GM23338 (cell line): ENCODE measurements at regions not wholly inside any gene's neighbourhood (a gene's known extent, or its start where the extent isn't known, plus 50 kb on each side); places are given as distances from the start of the nearest gene placed in this dataset.

ENCODE experiments used
- ATAC-seq: fragments of 200-7000 bp; cut with Tn5 transposase; 3 replicates; pipeline ENCODE4 v1.9.1; 2020
- DNase-seq: peaks from one replicate; pipeline ENCODE4 v3.0.0-alpha.2; 2015; ENCODE audit warnings: low spot score
- H2AFZ ChIP-seq: fragments of 200-600 bp; sonication (generic); 2 replicates; pipeline ENCODE4 v1.8.0; 2016; ENCODE audit warnings: antibody characterized with exemption, mild to moderate bottlenecking, moderate library complexity
- H3F3A ChIP-seq: fragments of 200-600 bp; sonication (generic); replicated peaks from 2 replicates; pipeline ENCODE4 v1.8.0; 2017; ENCODE audit warnings: antibody characterized with exemption, mixed run types, low read depth
- H3K27ac ChIP-seq: fragments of 200-600 bp; sonication (generic); 2 replicates; pipeline ENCODE4 v1.6.1; 2016; ENCODE audit warnings: low read depth
- H3K27me3 ChIP-seq: fragments of 200-600 bp; sonication (generic); 2 replicates; pipeline ENCODE4 v1.8.0; 2016; ENCODE audit warnings: mild to moderate bottlenecking, mixed run types, moderate library complexity; ENCODE audit not compliant: insufficient read depth
- H3K36me3 ChIP-seq: fragments of 200-600 bp; sonication (generic); 2 replicates; pipeline ENCODE4 v1.8.0; 2016; ENCODE audit warnings: mild to moderate bottlenecking; ENCODE audit not compliant: insufficient read depth
- H3K4me1 ChIP-seq: fragments of 200-600 bp; sonication (generic); 2 replicates; pipeline ENCODE4 v1.8.0; 2016; ENCODE audit warnings: mild to moderate bottlenecking, moderate library complexity; ENCODE audit not compliant: insufficient read depth
- H3K4me2 ChIP-seq: fragments of 200-600 bp; sonication (generic); 2 replicates; pipeline ENCODE4 v1.7.1; 2017; ENCODE audit warnings: mixed run types
- H3K4me3 ChIP-seq: fragments of 200-600 bp; sonication (generic); 2 replicates; pipeline ENCODE4 v1.6.1; 2016; ENCODE audit warnings: mixed run types
- H3K79me2 ChIP-seq: fragments of 200-600 bp; sonication (generic); replicated peaks from 2 replicates; pipeline ENCODE4 v1.8.0; 2017; ENCODE audit warnings: mild to moderate bottlenecking; ENCODE audit not compliant: insufficient read depth
- H3K9me2 ChIP-seq: fragments of 200-600 bp; sonication (generic); 2 replicates; pipeline ENCODE4 v1.8.0; 2017; ENCODE audit not compliant: insufficient read depth
- H4K20me1 ChIP-seq: fragments of 200-600 bp; sonication (generic); replicated peaks from 2 replicates; pipeline ENCODE4 v1.8.0; 2017; ENCODE audit warnings: mild to moderate bottlenecking; ENCODE audit not compliant: insufficient read depth
- H3K27ac Mint-ChIP-seq: 2 replicates; pipeline ENCODE4 v1.8.0; 2020; ENCODE audit warnings: inconsistent platforms, mild to moderate bottlenecking, moderate library complexity, mixed read lengths
- H3K27me3 Mint-ChIP-seq: 3 replicates; pipeline ENCODE4 v1.8.0; 2022; ENCODE audit warnings: low read depth, mild to moderate bottlenecking, moderate library complexity, mixed read lengths, inconsistent platforms; ENCODE audit not compliant: insufficient read depth, poor library complexity
- H3K36me3 Mint-ChIP-seq: 3 replicates; pipeline ENCODE4 v1.8.0; 2021; ENCODE audit warnings: low read depth, mild to moderate bottlenecking, inconsistent platforms, moderate library complexity, mixed read lengths
- H3K4me1 Mint-ChIP-seq: 3 replicates; pipeline ENCODE4 v1.8.0; 2020; ENCODE audit warnings: mild to moderate bottlenecking, inconsistent platforms, mixed read lengths
- H3K4me3 Mint-ChIP-seq: 3 replicates; pipeline ENCODE4 v1.8.0; 2021; ENCODE audit warnings: moderate library complexity, mild to moderate bottlenecking, inconsistent platforms, mixed read lengths
- H3K9me3 Mint-ChIP-seq: 3 replicates; pipeline ENCODE4 v1.8.0; 2020; ENCODE audit warnings: moderate library complexity, mild to moderate bottlenecking, inconsistent platforms, mixed read lengths
- CREB1 ChIP-seq: fragments of 250-450 bp; sonication (Bioruptor Pico); IDR thresholded peaks from 2 replicates; pipeline ENCODE4 v1.5.0; 2020; ENCODE audit warnings: low read depth, mild to moderate bottlenecking, moderate library complexity
- ETS1 ChIP-seq: IDR thresholded peaks from 2 replicates; pipeline ENCODE4 v1.6.1; 2016; ENCODE audit warnings: antibody characterized with exemption
- EZH2 ChIP-seq: fragments of 200-600 bp; sonication (generic); IDR thresholded peaks from one replicate; pipeline ENCODE4 v1.8.0; 2017; ENCODE audit warnings: antibody characterized with exemption, mild to moderate bottlenecking, low read depth; ENCODE audit not compliant: unreplicated experiment
- EZH2phosphoT487 ChIP-seq: fragments of 200-600 bp; sonication (generic); IDR thresholded peaks from one replicate; pipeline ENCODE4 v1.8.1; 2018; ENCODE audit warnings: antibody characterized with exemption; ENCODE audit not compliant: unreplicated experiment
- NANOG ChIP-seq: IDR thresholded peaks from 2 replicates; pipeline ENCODE4 v1.6.1; 2016; ENCODE audit warnings: antibody characterized with exemption, borderline replicate concordance
- REST ChIP-seq: IDR thresholded peaks from one replicate; pipeline ENCODE4 v1.6.1; 2018; ENCODE audit warnings: antibody characterized with exemption; ENCODE audit not compliant: unreplicated experiment
- ZNF114 ChIP-seq: fragments of 250-450 bp; sonication (Bioruptor Pico); IDR thresholded peaks from 2 replicates; pipeline ENCODE4 v1.5.0; 2020; ENCODE audit warnings: mild to moderate bottlenecking, moderate library complexity
- ZNF462 ChIP-seq: fragments of 250-450 bp; sonication (Bioruptor Pico); IDR thresholded peaks from 2 replicates; pipeline ENCODE4 v1.5.0; 2020; ENCODE audit warnings: mild to moderate bottlenecking, moderate library complexity

- H3K27me3 ChIP-seq = no peaks in the 10 kb centered on the region
- ATAC-seq (no peak), DNase-seq (no peak)
- no peak for TF ChIP-seq EZH2phosphoT487
- no peak for TF ChIP-seq NANOG
- no peak for TF ChIP-seq REST
- no peak for TF ChIP-seq CREB1
- TF ChIP-seq ZNF114 (CRISPR knock-in tag) = no peak
- TF ChIP-seq ETS1 = no peak
- TF ChIP-seq EZH2 = no peak
- H3K27ac Mint-ChIP-seq = no peak overlapping the region
- H4K20me1 ChIP-seq = no peaks in the 10 kb centered on the region
- no peaks in the 10 kb centered on the region for H3F3A ChIP-seq
- peaks cover 12% of the 10 kb centered on the region; the same call in 1 of the 2 replicates for H3K4me1 ChIP-seq
- no peak overlapping the region for H3K4me3 Mint-ChIP-seq
- H3K79me2 ChIP-seq = no peaks in the 10 kb centered on the region
- H3K9me3 Mint-ChIP-seq = peaks cover 41% of the 10 kb centered on the region
- peaks cover 46% of the 10 kb centered on the region for H3K36me3 Mint-ChIP-seq
- H3K36me3 ChIP-seq = peaks cover 7% of the 10 kb centered on the region
- peaks cover 16% of the 10 kb centered on the region for H3K4me1 Mint-ChIP-seq
- H3K4me3 ChIP-seq = no peak overlapping the region
- no peak overlapping the region for H3K27ac ChIP-seq
- no peak overlapping the region for H2AFZ ChIP-seq
- H3K9me2 ChIP-seq = peaks cover 2% of the 10 kb centered on the region; the same call in 1 of the 2 replicates
- peaks cover 2% of the 10 kb centered on the region for H3K27me3 Mint-ChIP-seq
- H3K4me2 ChIP-seq = no peak overlapping the region
Observed at GRCh38 chr5:125254267-125254666, 507.8 kb upstream of the ZNF608 start.

- no peaks in the 10 kb centered on the region for H3K27me3 Mint-ChIP-seq
Observed at GRCh38 chr5:125256296-125256695, 509.9 kb upstream of the ZNF608 start.

More at GRCh38 chr5:125256296-125256695, 509.9 kb upstream of the ZNF608 start:
- ATAC-seq (no peak), DNase-seq (no peak)
- Histone ChIP-seq H3K4me3 (no peak overlapping the region), H3K4me1 (peaks cover 14% of the 10 kb centered on the region), H3K27ac (no peak overlapping the region), H3K9me2 (no peaks in the 10 kb centered on the region), H3K27me3 (no peaks in the 10 kb centered on the region), H2AFZ (peak overlapping the region; percentile 29; the same call in 1 of the 2 replicates), H3K4me2 (no peak overlapping the region), H4K20me1 (no peaks in the 10 kb centered on the region), H3K36me3 (peaks cover 7% of the 10 kb centered on the region), H3K79me2 (no peaks in the 10 kb centered on the region), H3F3A (no peaks in the 10 kb centered on the region)
- H3K36me3 Mint-ChIP-seq = peaks cover 46% of the 10 kb centered on the region
- H3K4me3 Mint-ChIP-seq = no peak overlapping the region
- peaks cover 16% of the 10 kb centered on the region for H3K4me1 Mint-ChIP-seq
- no peak overlapping the region for H3K27ac Mint-ChIP-seq
- TF ChIP-seq ETS1 (no peak), EZH2phosphoT487 (no peak), ZNF462 (no peak), CREB1 (no peak), NANOG (no peak)
- H3K9me3 Mint-ChIP-seq = peaks cover 43% of the 10 kb centered on the region
